SK-N-SH (cell line): ENCODE measurements at regions not wholly inside any gene's neighbourhood (a gene's known extent, or its start where the extent isn't known, plus 50 kb on each side); places are given as distances from the start of the nearest gene placed in this dataset.

Experiments
- CTCF ChIA-PET: fragments of 300-600, 350-600 bp; formaldehyde crosslinking; extraction: SDS; loops from one replicate; lab custom pipeline; 2021; lab: Yijun Ruan, JAX
- POLR2A ChIA-PET: fragments of 350-600 bp; sonication (Branson Sonifier 250); formaldehyde crosslinking; extraction: SDS; loops from one replicate; lab custom pipeline; 2020; ENCODE audit warnings: antibody characterized with exemption, inconsistent platforms; lab: Yijun Ruan, JAX
- DNase-seq: peaks from one replicate; pipeline ENCODE4 v3.0.0; 2012
- H2AFZ ChIP-seq: fragments of 200-600 bp; sonication (generic); 2 replicates; pipeline ENCODE4 v1.8.1; 2016; ENCODE audit warnings: antibody characterized with exemption, mild to moderate bottlenecking, low read depth
- H3F3A ChIP-seq: fragments of 200-600 bp; sonication (generic); replicated peaks from 2 replicates; pipeline ENCODE3; 2016; ENCODE audit warnings: antibody characterized with exemption, mild to moderate bottlenecking; ENCODE audit not compliant: insufficient read depth
- H3K27ac ChIP-seq, 2 experiments: fragments of 200-500 bp in 1 of 2; fragments of 200-600 bp in 1 of 2; sonication (Bioruptor generic) in 1 of 2; sonication (generic), shearing (Covaris generic) in 1 of 2; 2 replicates each; pipeline versions ENCODE4 v1.5.1 to v1.6.1; 2014 to 2016; ENCODE audit warnings: low read depth in 2 of 2, inconsistent platforms in 1 of 2, low read length in 1 of 2, mild to moderate bottlenecking in 1 of 2, mixed read lengths in 1 of 2
- H3K27me3 ChIP-seq: fragments of 200-600 bp; sonication (generic), shearing (Covaris generic); 2 replicates; pipeline ENCODE4 v1.6.1; 2016; ENCODE audit warnings: mixed run types; ENCODE audit not compliant: insufficient read depth
- H3K36me3 ChIP-seq, 2 experiments: fragments of 200-500 bp in 1 of 2; fragments of 200-600 bp in 1 of 2; sonication (Bioruptor generic) in 1 of 2; sonication (generic) in 1 of 2; replicated peaks in 1 of 2; 2 replicates each; pipeline versions ENCODE3 to v1.5.1; 2014 to 2016; ENCODE audit warnings: low read length in 1 of 2, mild to moderate bottlenecking in 1 of 2; ENCODE audit not compliant: insufficient read depth in 2 of 2, control insufficient read depth in 1 of 2
- H3K4me1 ChIP-seq, 2 experiments: fragments of 200-500 bp in 1 of 2; fragments of 200-600 bp in 1 of 2; sonication (Bioruptor generic) in 1 of 2; sonication (generic), shearing (Covaris generic) in 1 of 2; 2 replicates each; pipeline versions ENCODE4 v1.5.1 to v1.6.1; 2014 to 2016; ENCODE audit warnings: low read depth in 1 of 2, low read length in 1 of 2, mixed run types in 1 of 2; ENCODE audit not compliant: insufficient read depth in 2 of 2, control insufficient read depth in 1 of 2
- H3K4me2 ChIP-seq: fragments of 200-600 bp; sonication (generic), shearing (Covaris generic); 2 replicates; pipeline ENCODE4 v1.6.1; 2017; ENCODE audit warnings: mixed run types
- H3K4me3 ChIP-seq, 2 experiments: fragments of 200-500 bp in 1 of 2; fragments of 200-600 bp in 1 of 2; sonication (Bioruptor generic) in 1 of 2; sonication (generic), shearing (Covaris generic) in 1 of 2; 2 replicates each; pipeline versions ENCODE4 v1.5.1 to v1.8.1; 2014 to 2016; ENCODE audit warnings: low read depth in 2 of 2, inconsistent platforms in 1 of 2, low read length in 1 of 2, mild to moderate bottlenecking in 1 of 2, mixed read lengths in 1 of 2, moderate library complexity in 1 of 2
- H3K79me2 ChIP-seq: fragments of 200-600 bp; sonication (generic); 2 replicates; pipeline ENCODE4 v1.8.1; 2017; ENCODE audit warnings: mild to moderate bottlenecking; ENCODE audit not compliant: insufficient read depth
- H3K9ac ChIP-seq: fragments of 200-600 bp; sonication (generic); 2 replicates; pipeline ENCODE4 v1.6.1; 2017; ENCODE audit warnings: mixed run types
- H3K9me2 ChIP-seq: fragments of 200-600 bp; sonication (generic); 2 replicates; pipeline ENCODE4 v1.6.1; 2017; ENCODE audit warnings: mixed run types
- H3K9me3 ChIP-seq: fragments of 200-600 bp; sonication (generic); 2 replicates; pipeline ENCODE4 v1.6.1; 2017; ENCODE audit warnings: mixed run types, mild to moderate bottlenecking, moderate library complexity
- H4K20me1 ChIP-seq: fragments of 200-600 bp; sonication (generic); 2 replicates; pipeline ENCODE4 v1.6.1; 2017; ENCODE audit warnings: mild to moderate bottlenecking, mixed run types; ENCODE audit not compliant: insufficient read depth
- CHD2 ChIP-seq: fragments of 150-350 bp; IDR thresholded peaks from 2 replicates; pipeline ENCODE4 v1.6.1; 2018; ENCODE audit warnings: low read length; ENCODE audit not compliant: partially characterized antibody
- ELF1 ChIP-seq: IDR thresholded peaks from 2 replicates; pipeline ENCODE4 v1.4.0; 2012
- MEF2A ChIP-seq: IDR thresholded peaks from 2 replicates; pipeline ENCODE4 v1.4.0; 2012; ENCODE audit warnings: low read depth, borderline replicate concordance
- NFIC ChIP-seq: IDR thresholded peaks from 2 replicates; pipeline ENCODE4 v1.4.0; 2012; ENCODE audit warnings: borderline replicate concordance
- NRF1 ChIP-seq: IDR thresholded peaks from 2 replicates; pipeline ENCODE4 v1.6.1; 2012; ENCODE audit warnings: low read depth, mild to moderate bottlenecking, low read length
- RCOR1 ChIP-seq: fragments of 150-350 bp; IDR thresholded peaks from 2 replicates; pipeline ENCODE4 v1.6.1; 2017; ENCODE audit warnings: antibody characterized with exemption, low read length
- RFX5 ChIP-seq: IDR thresholded peaks from 2 replicates; pipeline ENCODE4 v1.6.1; 2012; ENCODE audit warnings: mild to moderate bottlenecking, improper control_type of control experiment, low read length
- RXRA ChIP-seq: IDR thresholded peaks from 2 replicates; pipeline ENCODE4 v1.4.0; 2012; ENCODE audit warnings: low read depth, mild to moderate bottlenecking, borderline replicate concordance
- SMC3 ChIP-seq: IDR thresholded peaks from 2 replicates; pipeline ENCODE4 v1.6.1; 2012; ENCODE audit warnings: low read depth, low read length, improper control_type of control experiment
- TCF12 ChIP-seq: IDR thresholded peaks from 2 replicates; pipeline ENCODE4 v1.4.0; 2012
- WGBS: methylation state at CpG from one replicate; pipeline ENCODE4 v1.1.6; 2017; ENCODE audit warnings: low lambda C conversion rate; 5-methylcytosine and 5-hydroxymethylcytosine counted together
- TF ChIP-seq, protein P1 (sequence below): fragments of 200-600 bp; sonication (generic); IDR thresholded peaks from 2 replicates; pipeline ENCODE4 v1.6.1; 2017; ENCODE audit warnings: antibody characterized with exemption, mild to moderate bottlenecking, moderate library complexity
- TF ChIP-seq, protein P2 (sequence below): IDR thresholded peaks from 2 replicates; pipeline ENCODE4; 2012
- TF ChIP-seq, protein P3 (sequence below): IDR thresholded peaks from 2 replicates; pipeline ENCODE4 v1.6.1; 2012; ENCODE audit warnings: mild to moderate bottlenecking, low read depth, low read length, moderate library complexity

DNA sequence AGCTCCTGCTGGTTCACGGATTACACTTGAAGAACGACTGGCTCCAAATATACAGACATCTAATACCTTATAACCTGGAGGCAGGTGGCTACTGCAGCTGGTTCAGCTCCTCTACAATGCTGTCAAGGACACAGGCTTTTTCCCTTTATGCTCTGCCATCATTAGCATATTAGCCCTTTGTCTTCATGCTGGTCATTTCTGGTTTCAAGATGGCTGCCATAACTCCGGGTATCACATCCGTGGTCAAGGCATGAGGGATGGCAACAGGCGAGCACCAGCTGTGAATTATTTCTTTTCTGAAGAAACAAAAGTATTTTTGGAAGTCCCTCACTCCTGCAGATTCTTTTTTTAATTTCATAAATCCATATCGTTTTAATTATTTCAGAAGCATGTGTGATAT lies 124.3 kb upstream of the MED13 start (continued):
- TF ChIP-seq, protein P1, sequence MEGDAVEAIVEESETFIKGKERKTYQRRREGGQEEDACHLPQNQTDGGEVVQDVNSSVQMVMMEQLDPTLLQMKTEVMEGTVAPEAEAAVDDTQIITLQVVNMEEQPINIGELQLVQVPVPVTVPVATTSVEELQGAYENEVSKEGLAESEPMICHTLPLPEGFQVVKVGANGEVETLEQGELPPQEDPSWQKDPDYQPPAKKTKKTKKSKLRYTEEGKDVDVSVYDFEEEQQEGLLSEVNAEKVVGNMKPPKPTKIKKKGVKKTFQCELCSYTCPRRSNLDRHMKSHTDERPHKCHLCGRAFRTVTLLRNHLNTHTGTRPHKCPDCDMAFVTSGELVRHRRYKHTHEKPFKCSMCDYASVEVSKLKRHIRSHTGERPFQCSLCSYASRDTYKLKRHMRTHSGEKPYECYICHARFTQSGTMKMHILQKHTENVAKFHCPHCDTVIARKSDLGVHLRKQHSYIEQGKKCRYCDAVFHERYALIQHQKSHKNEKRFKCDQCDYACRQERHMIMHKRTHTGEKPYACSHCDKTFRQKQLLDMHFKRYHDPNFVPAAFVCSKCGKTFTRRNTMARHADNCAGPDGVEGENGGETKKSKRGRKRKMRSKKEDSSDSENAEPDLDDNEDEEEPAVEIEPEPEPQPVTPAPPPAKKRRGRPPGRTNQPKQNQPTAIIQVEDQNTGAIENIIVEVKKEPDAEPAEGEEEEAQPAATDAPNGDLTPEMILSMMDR, result no peak
- TF ChIP-seq ELF1 (no peak), CHD2 (no peak), NFIC (no peak), RFX5 (no peak), RCOR1 (no peak), TCF12 (no peak), MEF2A (no peak)
- TF ChIP-seq, protein P2, sequence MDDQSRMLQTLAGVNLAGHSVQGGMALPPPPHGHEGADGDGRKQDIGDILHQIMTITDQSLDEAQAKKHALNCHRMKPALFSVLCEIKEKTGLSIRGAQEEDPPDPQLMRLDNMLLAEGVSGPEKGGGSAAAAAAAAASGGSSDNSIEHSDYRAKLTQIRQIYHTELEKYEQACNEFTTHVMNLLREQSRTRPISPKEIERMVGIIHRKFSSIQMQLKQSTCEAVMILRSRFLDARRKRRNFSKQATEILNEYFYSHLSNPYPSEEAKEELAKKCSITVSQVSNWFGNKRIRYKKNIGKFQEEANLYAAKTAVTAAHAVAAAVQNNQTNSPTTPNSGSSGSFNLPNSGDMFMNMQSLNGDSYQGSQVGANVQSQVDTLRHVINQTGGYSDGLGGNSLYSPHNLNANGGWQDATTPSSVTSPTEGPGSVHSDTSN, result no peak

DNA sequence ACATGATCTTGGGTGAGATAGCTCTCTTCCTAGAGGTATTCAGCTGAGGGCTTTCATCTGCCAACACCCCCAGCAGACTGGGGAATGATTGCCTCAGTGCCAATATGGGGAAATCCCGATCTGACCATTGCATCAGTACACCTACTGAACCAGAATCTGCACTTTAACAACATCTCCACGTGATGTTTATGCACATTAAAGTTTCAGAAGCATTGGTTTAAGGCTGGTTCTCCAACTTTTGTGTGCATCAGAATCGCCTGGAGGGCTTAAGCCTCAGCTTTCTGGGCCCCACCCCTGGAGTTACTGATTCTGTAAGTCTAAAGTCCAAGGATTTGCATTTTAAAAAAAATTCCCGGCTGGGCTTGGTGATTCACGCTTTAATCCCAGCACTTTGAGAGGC lies 123.6 kb upstream of the MED13 start:
- ChIA-PET CTCF (interaction anchor here (1.3 kb wide), 1 partner anchor 79 kb away, joined by 6 read pairs; no protein-coding TSS in a partner anchor), POLR2A (no interaction called here)
- Histone ChIP-seq H3K4me3 (no peak overlapping the region), H3K27ac (no peak overlapping the region), H3F3A (peaks cover 6% of the 10 kb centered on the region), H2AFZ (peak overlapping the region; percentile 36; the same call in 1 of the 2 replicates), H3K27me3 (no peaks in the 10 kb centered on the region), H3K4me1 (no peaks in the 10 kb centered on the region), H3K36me3 (no peaks in the 10 kb centered on the region), H4K20me1 (no peaks in the 10 kb centered on the region), H3K9me2 (no peaks in the 10 kb centered on the region), H3K9ac (no peak overlapping the region), H3K4me2 (no peak overlapping the region), H3K79me2 (no peaks in the 10 kb centered on the region), H3K9me3 (no peaks in the 10 kb centered on the region)
- no peak for DNase-seq
- TF ChIP-seq, protein P1, result no peak
- no peak for TF ChIP-seq NRF1
- TF ChIP-seq, protein P3, sequence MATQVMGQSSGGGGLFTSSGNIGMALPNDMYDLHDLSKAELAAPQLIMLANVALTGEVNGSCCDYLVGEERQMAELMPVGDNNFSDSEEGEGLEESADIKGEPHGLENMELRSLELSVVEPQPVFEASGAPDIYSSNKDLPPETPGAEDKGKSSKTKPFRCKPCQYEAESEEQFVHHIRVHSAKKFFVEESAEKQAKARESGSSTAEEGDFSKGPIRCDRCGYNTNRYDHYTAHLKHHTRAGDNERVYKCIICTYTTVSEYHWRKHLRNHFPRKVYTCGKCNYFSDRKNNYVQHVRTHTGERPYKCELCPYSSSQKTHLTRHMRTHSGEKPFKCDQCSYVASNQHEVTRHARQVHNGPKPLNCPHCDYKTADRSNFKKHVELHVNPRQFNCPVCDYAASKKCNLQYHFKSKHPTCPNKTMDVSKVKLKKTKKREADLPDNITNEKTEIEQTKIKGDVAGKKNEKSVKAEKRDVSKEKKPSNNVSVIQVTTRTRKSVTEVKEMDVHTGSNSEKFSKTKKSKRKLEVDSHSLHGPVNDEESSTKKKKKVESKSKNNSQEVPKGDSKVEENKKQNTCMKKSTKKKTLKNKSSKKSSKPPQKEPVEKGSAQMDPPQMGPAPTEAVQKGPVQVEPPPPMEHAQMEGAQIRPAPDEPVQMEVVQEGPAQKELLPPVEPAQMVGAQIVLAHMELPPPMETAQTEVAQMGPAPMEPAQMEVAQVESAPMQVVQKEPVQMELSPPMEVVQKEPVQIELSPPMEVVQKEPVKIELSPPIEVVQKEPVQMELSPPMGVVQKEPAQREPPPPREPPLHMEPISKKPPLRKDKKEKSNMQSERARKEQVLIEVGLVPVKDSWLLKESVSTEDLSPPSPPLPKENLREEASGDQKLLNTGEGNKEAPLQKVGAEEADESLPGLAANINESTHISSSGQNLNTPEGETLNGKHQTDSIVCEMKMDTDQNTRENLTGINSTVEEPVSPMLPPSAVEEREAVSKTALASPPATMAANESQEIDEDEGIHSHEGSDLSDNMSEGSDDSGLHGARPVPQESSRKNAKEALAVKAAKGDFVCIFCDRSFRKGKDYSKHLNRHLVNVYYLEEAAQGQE, result no peak
- TF ChIP-seq, protein P2, result no peak
- no peak for TF ChIP-seq RXRA
- TF ChIP-seq SMC3, result no peak
- 46% methylated on average over 5 of the region's 5 CpGs for WGBS
